Astrocyte of the hippocampus (primary cell): ENCODE measurements at regions not wholly inside any gene's neighbourhood (a gene's known extent, or its start where the extent isn't known, plus 50 kb on each side); places are given as distances from the start of the nearest gene placed in this dataset.
A peak's percentile ranks its signal among the peaks of the same experiment; 100 is the strongest.

Experiments
- DNase-seq: peaks from one replicate; pipeline ENCODE4 v3.0.0; 2011; ENCODE audit warnings: low read depth, low spot score

DNA sequence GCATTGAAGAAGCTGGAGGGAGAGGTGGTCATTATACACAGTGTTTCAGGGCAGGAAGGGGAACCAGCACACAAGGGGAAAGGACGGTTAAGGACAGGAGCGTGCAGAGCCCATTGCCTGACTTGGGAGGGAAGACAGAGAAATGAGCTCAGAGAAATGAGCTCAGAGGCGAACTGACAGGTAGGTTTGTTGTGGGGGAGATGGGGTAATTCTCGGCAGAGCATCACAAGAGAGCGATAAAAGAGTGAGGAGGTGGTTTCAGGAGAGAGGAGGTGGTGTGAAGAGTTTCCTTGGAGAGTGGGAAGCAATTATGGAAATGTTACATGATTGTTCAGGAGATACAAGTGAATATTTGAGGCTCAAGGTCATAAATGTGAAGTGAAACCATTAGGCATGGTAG is 61.0 kb downstream of the MRGPRX1 start:
- no peak for DNase-seq

- no peak for DNase-seq
Observed at GRCh38 chr11:18865951-18866350, 73.3 kb downstream of the MRGPRX1 start.

DNA sequence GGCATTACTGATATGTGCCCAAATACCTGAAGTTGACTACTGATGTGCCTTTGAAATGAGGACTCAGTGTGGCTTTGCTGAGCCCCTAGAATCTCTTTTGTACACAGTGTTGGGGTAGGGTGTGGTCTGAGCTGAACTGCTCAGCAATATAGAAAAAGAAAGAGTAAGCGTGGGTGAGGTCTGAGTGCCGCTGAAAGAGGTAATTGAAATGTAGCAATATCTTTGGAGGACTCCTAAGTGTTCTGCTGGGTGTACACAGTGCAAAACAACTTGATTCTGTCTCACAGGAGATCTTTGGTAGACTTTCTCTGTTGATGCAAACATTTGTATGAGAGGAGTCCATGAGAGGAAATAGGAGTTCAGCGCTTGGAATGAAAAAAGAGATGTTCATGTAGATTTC is 73.7 kb upstream of the PTPN5 start:
- no peak for DNase-seq

DNA sequence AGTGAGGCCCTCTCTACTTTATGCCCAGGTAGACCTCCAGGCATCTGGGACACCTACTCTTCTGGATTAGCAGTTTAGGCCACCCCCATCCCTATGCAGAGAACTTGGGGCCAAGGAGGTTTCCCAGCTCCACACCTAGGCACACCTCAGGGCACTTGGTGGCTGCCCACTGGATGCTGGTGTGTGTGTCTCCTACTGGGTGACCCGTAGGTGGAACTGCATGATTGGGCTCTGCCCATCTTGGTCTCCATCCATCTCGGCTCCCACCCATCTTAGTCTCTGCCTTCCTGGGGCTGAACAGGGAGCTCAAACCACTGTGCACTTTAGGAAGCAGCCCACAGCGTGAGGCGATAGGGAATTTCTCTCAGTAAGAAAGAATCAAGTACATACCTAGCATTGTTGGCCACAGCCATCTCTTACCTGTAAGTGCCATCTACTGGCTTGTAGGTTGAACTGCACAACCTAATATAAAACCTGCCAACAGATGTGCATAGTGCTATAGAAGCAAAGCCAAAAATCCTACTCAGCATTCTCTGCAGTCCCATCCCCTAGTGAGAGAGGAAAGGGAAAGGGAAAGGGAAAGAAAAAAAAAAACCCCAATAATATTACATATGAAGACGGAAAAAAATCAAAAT is 61.6 kb upstream of the PTPN5 start:
- DNase-seq = peak; percentile 22

GRCh38 chr11:18849406-18849805 is 57.8 kb upstream of the PTPN5 start:
- no peak for DNase-seq

DNA sequence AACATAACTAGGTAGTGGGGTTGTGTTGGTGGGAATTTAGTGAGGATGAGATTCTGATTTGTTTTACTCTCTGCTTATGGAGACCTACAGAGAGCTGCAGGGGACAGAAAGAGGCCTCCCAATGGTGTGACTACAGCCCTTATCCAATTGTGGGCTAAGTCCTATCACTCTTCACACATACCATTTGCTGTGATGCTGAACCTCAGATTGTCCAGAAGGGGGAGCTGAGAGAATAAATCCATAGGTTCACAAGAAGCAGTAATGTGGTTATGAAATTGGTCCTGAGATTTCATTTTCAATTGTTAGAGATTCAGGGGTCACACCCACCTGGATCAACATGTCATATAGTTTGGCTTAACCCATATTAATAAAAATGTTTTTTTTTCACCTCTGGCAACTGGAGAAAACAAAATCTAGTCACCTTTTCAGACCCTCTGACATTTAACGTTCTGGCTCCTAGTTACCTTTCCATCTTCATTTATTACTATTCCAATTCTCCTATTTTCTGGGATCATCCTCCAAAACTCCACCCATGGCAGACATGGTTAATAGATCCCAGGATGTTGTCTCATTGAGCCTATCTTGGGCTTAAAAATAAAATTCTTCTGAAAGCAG is 53.3 kb upstream of the PTPN5 start:
- peak; percentile 41 for DNase-seq
